Mesendoderm (in vitro differentiated cells): ENCODE measurements at regions not wholly inside any gene's neighbourhood (a gene's known extent, or its start where the extent isn't known, plus 50 kb on each side); places are given as distances from the start of the nearest gene placed in this dataset.

Experiments used
- DNase-seq: peaks from one replicate; pipeline ENCODE4 v3.0.0; 2013
- H2AK5ac ChIP-seq: 2 replicates; pipeline ENCODE4 v1.6.1; 2013; ENCODE audit warnings: low read length, inconsistent platforms
- H2BK120ac ChIP-seq: 2 replicates; pipeline ENCODE4 v1.6.1; 2013; ENCODE audit warnings: low read depth, mild to moderate bottlenecking, low read length, moderate library complexity, mixed read lengths
- H2BK15ac ChIP-seq: replicated peaks from 2 replicates; pipeline ENCODE4 v1.6.1; 2013; ENCODE audit warnings: low read depth, mild to moderate bottlenecking, moderate library complexity
- H2BK5ac ChIP-seq: 2 replicates; pipeline ENCODE4 v1.6.1; 2013; ENCODE audit warnings: low read length, inconsistent platforms
- H3K18ac ChIP-seq: 2 replicates; pipeline ENCODE4 v1.6.1; 2013; ENCODE audit warnings: mild to moderate bottlenecking, low read length, mixed read lengths
- H3K23ac ChIP-seq: one replicate; pipeline ENCODE4 v1.6.1; 2013; ENCODE audit warnings: low read length
- H3K27ac ChIP-seq: 2 replicates; pipeline ENCODE4 v1.5.1; 2013; ENCODE audit warnings: low read depth, mild to moderate bottlenecking, inconsistent platforms, low read length, moderate library complexity
- H3K27me3 ChIP-seq: 2 replicates; pipeline ENCODE4 v1.6.1; 2013; ENCODE audit warnings: low read length, control low read depth, mild to moderate bottlenecking, inconsistent platforms; ENCODE audit not compliant: insufficient read depth, poor library complexity
- H3K36me3 ChIP-seq: 2 replicates; pipeline ENCODE4 v1.6.1; 2013; ENCODE audit warnings: low read length, inconsistent platforms; ENCODE audit not compliant: control insufficient read depth, insufficient read depth
- H3K4ac ChIP-seq: one replicate; pipeline ENCODE4 v1.6.1; 2013; ENCODE audit warnings: low read depth, mild to moderate bottlenecking, low read length, moderate library complexity
- H3K4me1 ChIP-seq: 2 replicates; pipeline ENCODE4 v1.6.1; 2013; ENCODE audit warnings: low read depth, low read length, inconsistent platforms; ENCODE audit not compliant: control insufficient read depth
- H3K4me2 ChIP-seq: 2 replicates; pipeline ENCODE4 v1.6.1; 2013; ENCODE audit warnings: low read length
- H3K4me3 ChIP-seq: 2 replicates; pipeline ENCODE4 v1.5.1; 2013; ENCODE audit warnings: mild to moderate bottlenecking, low read length
- H3K56ac ChIP-seq: one replicate; pipeline ENCODE4 v1.6.1; 2013; ENCODE audit warnings: low read length
- H3K79me1 ChIP-seq: 2 replicates; pipeline ENCODE4 v1.6.1; 2013; ENCODE audit warnings: low read length, inconsistent platforms
- H3K79me2 ChIP-seq: 2 replicates; pipeline ENCODE4 v1.6.1; 2013; ENCODE audit warnings: mild to moderate bottlenecking, low read length; ENCODE audit not compliant: control insufficient read depth, insufficient read depth
- H3K9ac ChIP-seq: 2 replicates; pipeline ENCODE4 v1.6.1; 2013; ENCODE audit warnings: low read length, inconsistent platforms
- H4K5ac ChIP-seq: one replicate; pipeline ENCODE4 v1.6.1; 2013; ENCODE audit warnings: low read length
- H4K8ac ChIP-seq: one replicate; pipeline ENCODE4 v1.6.1; 2013; ENCODE audit warnings: low read depth, mild to moderate bottlenecking, control low read depth, low read length, moderate library complexity
- WGBS: extraction: QIAGEN DNeasy Blood & Tissue Kit; methylation state at CpG from one replicate; pipeline ENCODE4 v1.1.7; 2013; ENCODE audit warnings: low lambda C conversion rate, missing lambda C conversion rate; ENCODE audit not compliant: insufficient coverage; ENCODE audit errors: extremely low coverage; 5-methylcytosine and 5-hydroxymethylcytosine counted together

- H3K18ac ChIP-seq = no peak overlapping the region
- no peak overlapping the region for H3K56ac ChIP-seq
- H3K9ac ChIP-seq = no peak overlapping the region
- no peak overlapping the region for H4K8ac ChIP-seq
- no peak overlapping the region for H2BK15ac ChIP-seq
- no CpG with 5 or more reads among the region's 2 CpGs for WGBS
- no peak overlapping the region for H3K23ac ChIP-seq
- no peaks in the 10 kb centered on the region for H3K27me3 ChIP-seq
- H3K79me1 ChIP-seq = no peaks in the 10 kb centered on the region
- no peak overlapping the region for H2AK5ac ChIP-seq
- H4K5ac ChIP-seq = no peak overlapping the region
- H3K4me3 ChIP-seq = no peak overlapping the region
- no peak overlapping the region for H2BK120ac ChIP-seq
- H3K79me2 ChIP-seq = no peaks in the 10 kb centered on the region
- H3K4ac ChIP-seq = no peak overlapping the region
- no peak for DNase-seq
- no peak overlapping the region for H3K27ac ChIP-seq
- H3K4me1 ChIP-seq = no peaks in the 10 kb centered on the region
- no peaks in the 10 kb centered on the region for H3K36me3 ChIP-seq
- no peak overlapping the region for H2BK5ac ChIP-seq
- H3K4me2 ChIP-seq = no peak overlapping the region
Measured at GRCh38 chr7:46902463-46902862, 679.4 kb downstream of the TNS3 start.

DNA sequence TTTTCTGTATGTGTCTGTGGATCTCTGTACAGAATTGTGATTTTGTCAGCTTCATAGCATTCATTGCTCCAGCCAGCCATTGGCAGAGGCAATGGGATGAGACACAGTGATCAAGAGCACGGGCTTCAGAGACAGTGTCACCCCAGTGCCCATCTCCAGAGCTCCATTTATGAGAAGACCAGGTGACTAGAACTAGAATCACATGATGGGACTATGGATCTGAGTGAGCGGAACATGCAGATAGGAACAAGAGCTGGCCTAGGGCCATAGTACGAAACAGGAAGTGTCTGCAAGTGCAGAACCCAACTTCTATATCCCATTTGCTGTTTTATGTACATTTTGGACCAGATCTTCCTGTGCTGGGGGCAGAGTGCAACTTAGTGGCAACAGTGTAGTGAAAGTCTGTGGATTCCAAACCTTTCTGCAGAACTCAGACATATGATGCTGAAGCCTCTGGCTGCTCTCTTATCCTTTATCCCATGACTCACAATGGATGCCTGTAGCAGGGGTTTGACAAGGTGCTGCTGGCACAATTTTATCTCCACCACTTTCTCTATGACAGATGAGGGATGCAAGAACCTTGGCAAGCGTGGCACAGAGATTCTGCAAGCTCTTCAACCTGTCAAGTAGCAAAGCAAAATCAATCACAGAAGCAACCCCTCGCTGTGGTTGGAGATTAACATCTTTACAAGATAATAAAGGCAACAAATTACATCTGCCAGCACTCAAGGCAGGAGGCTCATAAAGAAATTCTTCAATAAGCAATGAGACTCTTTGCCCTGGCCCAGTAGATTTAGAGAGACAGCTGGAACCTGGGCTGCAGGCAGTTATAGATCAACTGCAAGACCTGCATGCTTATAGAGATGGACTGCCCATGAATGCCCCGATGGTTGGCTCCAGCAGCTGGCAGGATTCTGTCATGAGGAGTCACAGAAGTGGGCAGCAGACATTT, 681.3 kb downstream of the TNS3 start:
- no peak overlapping the region for H2BK15ac ChIP-seq
- no peak overlapping the region for H3K4me3 ChIP-seq

GRCh38 chr7:46897381-46897780, 684.5 kb downstream of the TNS3 start:
- Histone ChIP-seq H2BK5ac (no peak overlapping the region), H3K79me1 (no peaks in the 10 kb centered on the region), H3K4me2 (no peak overlapping the region), H3K27me3 (no peaks in the 10 kb centered on the region), H3K79me2 (no peaks in the 10 kb centered on the region), H2BK15ac (no peak overlapping the region), H3K4me3 (no peak overlapping the region), H3K9ac (no peak overlapping the region), H3K18ac (no peak overlapping the region), H3K27ac (no peak overlapping the region), H3K4ac (no peak overlapping the region), H3K36me3 (no peaks in the 10 kb centered on the region), H3K56ac (no peak overlapping the region), H4K5ac (no peak overlapping the region), H3K23ac (no peak overlapping the region), H2BK120ac (no peak overlapping the region), H4K8ac (no peak overlapping the region), H3K4me1 (no peaks in the 10 kb centered on the region), H2AK5ac (no peak overlapping the region)
- WGBS = no CpG with 5 or more reads among the region's 4 CpGs
- DNase-seq = no peak

More for the DNA sequence above, 681.3 kb downstream of the TNS3 start:
- Histone ChIP-seq H3K9ac (no peak overlapping the region), H3K18ac (no peak overlapping the region), H3K27ac (no peak overlapping the region), H3K56ac (no peak overlapping the region), H3K4me2 (no peak overlapping the region), H3K79me1 (no peaks in the 10 kb centered on the region), H3K4me1 (no peaks in the 10 kb centered on the region), H3K27me3 (no peaks in the 10 kb centered on the region), H3K79me2 (no peaks in the 10 kb centered on the region), H3K36me3 (no peaks in the 10 kb centered on the region), H4K8ac (no peak overlapping the region), H3K23ac (no peak overlapping the region), H2AK5ac (no peak overlapping the region), H2BK120ac (no peak overlapping the region), H4K5ac (no peak overlapping the region), H2BK5ac (no peak overlapping the region), H3K4ac (no peak overlapping the region)
- no CpG with 5 or more reads among the region's 6 CpGs for WGBS
- no peak for DNase-seq

DNA sequence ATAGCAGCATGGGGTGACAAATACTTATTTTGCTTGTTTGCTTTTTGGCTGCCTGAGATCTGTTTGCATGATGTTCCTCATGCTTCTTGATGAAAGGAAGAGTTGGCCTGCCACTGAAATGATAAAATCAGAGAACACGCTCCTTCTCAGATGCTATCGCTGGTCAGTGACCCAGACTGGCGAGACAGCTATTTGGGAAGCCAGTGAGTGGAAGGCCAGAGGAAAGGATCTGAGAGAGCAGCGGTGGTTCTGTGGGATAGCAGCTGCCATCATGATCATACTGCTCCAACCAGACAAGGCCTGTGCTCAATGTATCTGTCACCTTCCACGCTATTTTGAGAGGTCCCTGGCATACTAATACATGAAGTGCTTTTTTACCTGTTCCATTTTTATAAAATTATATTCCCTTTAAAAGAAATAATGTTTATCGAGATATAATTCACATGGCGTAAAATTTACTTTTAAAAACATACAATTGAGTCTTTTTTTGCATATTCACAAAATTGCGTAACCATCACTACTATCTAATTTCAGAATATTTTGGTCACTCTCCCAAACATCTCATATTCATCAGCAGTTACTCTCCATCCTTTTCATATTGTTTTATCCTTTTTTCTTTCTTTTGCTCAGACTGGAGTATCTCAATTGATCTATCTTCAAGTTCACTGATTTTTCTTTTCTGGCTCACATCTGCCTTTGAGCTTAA, 695.1 kb downstream of the TNS3 start:
- 100% methylated on average over 2 of the region's 8 CpGs for WGBS
- Histone ChIP-seq H2BK15ac (no peak overlapping the region), H3K9ac (no peak overlapping the region), H2AK5ac (no peak overlapping the region), H3K56ac (no peak overlapping the region), H4K5ac (no peak overlapping the region), H3K18ac (no peak overlapping the region), H3K23ac (no peak overlapping the region), H3K4ac (no peak overlapping the region), H3K36me3 (no peaks in the 10 kb centered on the region), H3K79me1 (no peaks in the 10 kb centered on the region), H3K4me3 (no peak overlapping the region), H3K27me3 (no peaks in the 10 kb centered on the region), H3K27ac (no peak overlapping the region), H3K79me2 (no peaks in the 10 kb centered on the region), H3K4me1 (no peaks in the 10 kb centered on the region), H4K8ac (no peak overlapping the region), H3K4me2 (no peak overlapping the region), H2BK5ac (no peak overlapping the region), H2BK120ac (no peak overlapping the region)
- no peak for DNase-seq

GRCh38 chr7:46885167-46885566, 696.7 kb downstream of the TNS3 start:
- Histone ChIP-seq H3K4me3 (no peak overlapping the region), H3K23ac (no peak overlapping the region), H2BK120ac (no peak overlapping the region), H3K4ac (no peak overlapping the region), H3K79me1 (no peaks in the 10 kb centered on the region), H3K56ac (no peak overlapping the region), H2BK5ac (no peak overlapping the region), H3K36me3 (no peaks in the 10 kb centered on the region), H3K4me1 (no peaks in the 10 kb centered on the region), H3K9ac (no peak overlapping the region), H3K27ac (no peak overlapping the region), H2AK5ac (no peak overlapping the region), H3K18ac (no peak overlapping the region), H3K79me2 (no peaks in the 10 kb centered on the region), H3K4me2 (no peak overlapping the region), H4K5ac (no peak overlapping the region), H3K27me3 (no peaks in the 10 kb centered on the region), H2BK15ac (no peak overlapping the region), H4K8ac (no peak overlapping the region)
- no peak for DNase-seq
- WGBS = no CpG with 5 or more reads among the region's 5 CpGs
